Stimulated activated CD4-positive, alpha-beta T cell treated with anti-CD3 and anti-CD28 coated beads, Interleukin-1b, Interleukin-23, amount 100 ng/mL, for 24 hours (primary cell): ENCODE measurements at regions not wholly inside any gene's neighbourhood (a gene's known extent, or its start where the extent isn't known, plus 50 kb on each side); places are given as distances from the start of the nearest gene placed in this dataset.

Source experiments
- DNase-seq, 4 experiments: peaks; one replicate each; pipeline ENCODE4 v3.0.0-alpha.2; 2020; ENCODE audit warnings: low read depth in 4 of 4, low spot score in 1 of 4

DNA sequence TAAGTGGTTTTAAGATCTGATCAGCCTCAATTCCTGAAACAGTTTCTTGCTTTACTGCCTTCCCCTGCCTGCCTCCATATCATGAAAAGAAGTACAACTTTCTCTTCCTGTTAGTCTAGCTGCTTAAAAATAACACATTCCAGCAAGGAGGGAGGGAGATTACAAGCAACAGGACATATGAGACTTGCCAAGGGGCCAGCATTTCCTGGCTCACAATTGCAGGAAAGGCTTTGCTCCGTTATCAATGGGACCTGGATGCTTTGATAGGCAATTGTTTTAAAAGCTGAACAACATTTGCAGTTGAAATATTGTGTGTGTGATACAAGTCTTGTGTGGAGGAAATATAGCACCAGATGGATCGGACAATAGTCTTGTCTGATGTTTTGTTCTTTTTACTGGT is 425.0 kb downstream of the FAT4 start:
- DNase-seq = no peak

DNA sequence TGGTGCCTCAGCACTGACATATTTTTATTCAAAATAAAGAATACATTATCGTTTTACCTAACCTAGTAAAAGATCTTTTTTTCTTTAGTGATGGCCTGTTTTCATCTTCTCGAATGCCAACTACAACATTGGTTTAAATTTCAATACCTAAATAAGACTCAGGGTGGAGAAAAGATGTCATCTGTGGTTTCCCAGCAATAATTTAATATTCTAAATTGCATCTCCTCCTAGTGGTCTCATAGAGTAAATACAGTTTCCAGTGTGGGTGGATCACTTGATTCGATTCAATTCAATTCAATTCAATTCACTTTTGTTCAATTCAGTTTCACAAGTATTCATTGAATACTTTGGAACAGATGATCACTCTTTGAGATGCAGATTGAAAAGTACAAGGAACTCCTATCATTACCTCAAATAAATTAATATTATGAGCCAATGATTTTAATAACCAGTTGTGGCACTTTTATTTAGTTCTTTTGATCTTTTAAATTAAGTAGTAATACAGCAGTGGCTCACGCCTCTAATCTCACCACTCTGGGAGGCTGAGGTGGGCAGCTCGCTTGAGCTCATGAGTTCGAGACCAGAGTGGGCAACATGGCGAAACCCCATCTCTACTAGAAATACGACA is 427.2 kb downstream of the FAT4 start:
- DNase-seq = no peak

DNA sequence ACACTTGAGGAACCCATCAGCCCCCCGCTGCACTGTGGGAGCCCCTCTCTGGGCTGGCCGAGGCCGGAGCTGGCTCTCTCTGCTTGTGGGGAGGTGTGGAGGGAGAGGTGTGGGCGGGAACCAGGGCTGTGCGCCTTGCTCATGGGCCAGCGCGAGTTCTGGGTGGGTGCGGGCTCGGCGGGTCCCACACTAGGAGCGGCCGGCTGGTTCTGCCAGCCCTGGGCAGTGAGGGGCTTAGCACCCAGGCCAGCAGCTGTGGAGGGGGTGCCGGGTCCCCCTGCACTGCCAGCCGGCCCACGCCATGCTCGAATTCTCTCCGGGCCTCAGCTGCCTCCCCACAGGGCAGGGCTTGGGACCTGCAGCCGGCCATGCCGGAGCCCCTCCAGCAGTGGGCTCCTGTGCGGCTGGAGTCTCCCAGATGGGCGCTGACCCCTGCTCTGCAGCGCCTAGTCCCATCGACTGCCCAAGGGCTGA is 430.2 kb downstream of the FAT4 start:
- no peak for DNase-seq

DNA sequence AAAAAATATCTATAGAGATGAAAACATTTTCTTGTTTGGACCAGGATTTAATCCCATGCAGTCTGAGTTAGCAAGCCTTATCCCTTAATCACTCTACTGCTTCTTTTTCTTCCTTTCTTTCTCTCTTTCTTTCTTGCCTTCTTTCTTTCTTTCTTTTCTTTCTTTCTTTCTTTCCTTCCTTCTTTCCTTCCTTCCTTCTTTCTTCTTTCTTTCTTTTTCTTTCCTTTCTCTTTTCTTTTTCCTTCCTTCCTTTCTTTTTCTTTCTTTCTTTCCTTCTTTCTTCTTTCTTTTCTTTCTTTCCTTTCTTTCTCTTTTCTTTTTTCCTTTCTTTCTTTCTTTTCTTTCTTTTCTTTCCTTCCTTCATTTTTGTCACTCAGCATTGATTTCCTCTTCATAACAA is 434.6 kb downstream of the FAT4 start:
- DNase-seq = no peak

DNA sequence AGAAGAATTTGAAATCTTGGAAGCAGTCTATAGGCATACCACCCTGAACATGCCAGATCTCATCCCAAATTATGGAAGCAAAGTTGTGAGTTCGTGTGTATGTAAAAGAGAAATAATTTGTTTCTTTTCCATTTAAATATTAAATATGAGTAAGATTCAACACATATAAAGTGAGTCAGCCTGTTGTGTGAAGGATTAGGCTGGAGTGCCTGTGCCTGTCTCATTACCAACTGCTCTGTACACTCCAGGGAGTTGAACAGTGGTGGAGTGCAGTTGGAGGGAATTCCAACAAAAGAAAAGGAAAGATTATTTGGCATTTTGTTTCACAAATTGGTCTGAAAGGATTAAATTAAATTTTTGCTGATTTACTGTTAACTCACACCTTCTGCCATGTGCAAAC is 435.6 kb downstream of the FAT4 start:
- DNase-seq = no peak

DNA sequence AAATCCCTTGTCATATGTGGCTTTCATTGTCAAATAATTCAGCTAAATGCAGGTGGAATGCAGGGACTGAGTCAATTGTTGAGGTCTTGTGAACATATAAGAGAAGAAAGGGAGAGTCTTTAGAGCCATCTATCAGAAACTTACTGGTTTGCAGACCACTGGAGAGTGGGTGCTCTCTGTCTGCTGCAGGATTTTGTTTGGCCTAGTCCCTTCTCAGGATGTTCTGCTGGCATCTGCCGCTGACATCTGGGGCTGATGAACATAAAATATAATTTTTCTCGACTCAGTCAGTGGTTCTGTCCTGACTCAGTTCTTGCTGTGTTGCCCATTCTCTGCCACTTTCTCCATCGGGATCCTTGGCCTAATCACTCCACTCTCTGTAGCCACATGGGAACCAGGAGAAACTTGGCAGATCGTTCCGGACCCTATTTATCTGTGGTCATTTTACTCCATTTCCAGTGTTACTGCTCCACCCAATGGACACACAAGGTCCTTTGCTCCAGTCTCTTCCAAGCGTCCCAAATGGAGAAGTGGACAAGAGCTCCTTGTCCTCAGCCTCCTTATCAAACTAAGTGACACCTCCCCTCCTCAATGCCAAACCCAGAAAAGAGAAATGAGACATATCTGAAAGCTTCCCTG is 436.2 kb downstream of the FAT4 start:
- DNase-seq = no peak

DNA sequence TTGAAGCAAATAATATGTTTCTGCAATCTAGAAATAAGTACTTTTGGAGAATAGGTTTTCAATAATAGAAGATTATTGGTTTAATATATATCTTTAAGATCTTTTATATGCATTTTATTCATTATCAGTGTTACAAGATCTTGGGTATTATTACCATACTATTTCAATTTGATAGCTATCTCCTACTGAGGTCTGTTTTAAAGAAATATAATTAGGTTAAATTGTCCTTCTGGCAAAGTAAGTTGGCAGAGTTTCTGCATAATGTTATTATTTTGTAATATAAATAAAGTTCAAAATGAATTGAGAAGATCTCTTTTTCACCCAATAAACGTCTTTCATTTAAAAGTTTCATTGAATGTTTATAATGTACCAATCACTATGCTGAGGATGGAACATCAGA is 443.7 kb downstream of the FAT4 start:
- DNase-seq = no peak

DNA sequence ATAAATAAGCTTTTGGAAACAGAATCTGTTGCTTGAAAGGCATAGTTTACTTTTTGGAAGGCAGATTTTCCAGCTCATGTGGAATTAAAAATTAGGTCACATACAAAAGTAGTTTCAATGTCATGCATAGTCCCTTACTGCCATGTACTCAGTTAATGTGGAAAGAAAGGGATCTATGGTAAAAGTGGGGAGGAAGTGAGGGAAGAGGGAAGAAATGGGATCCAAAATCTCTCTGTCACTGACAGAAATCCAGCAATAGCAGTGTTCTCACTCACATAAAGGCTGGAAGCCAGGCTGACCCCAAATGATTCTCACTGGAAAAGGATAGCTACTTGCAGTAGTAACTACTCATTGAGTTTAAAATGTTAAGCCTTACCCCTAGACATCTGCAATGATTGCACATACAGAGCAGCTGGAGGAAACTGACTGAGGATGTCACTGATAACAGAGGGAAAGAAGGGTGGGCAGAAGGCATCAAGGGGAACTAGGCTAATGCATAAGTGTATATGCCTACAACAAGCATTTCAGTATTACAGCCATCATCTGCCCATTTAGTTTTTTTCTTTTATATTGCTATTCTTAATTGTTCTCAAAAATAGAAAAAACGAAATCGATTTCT is 445.6 kb downstream of the FAT4 start:
- no peak for DNase-seq

DNA sequence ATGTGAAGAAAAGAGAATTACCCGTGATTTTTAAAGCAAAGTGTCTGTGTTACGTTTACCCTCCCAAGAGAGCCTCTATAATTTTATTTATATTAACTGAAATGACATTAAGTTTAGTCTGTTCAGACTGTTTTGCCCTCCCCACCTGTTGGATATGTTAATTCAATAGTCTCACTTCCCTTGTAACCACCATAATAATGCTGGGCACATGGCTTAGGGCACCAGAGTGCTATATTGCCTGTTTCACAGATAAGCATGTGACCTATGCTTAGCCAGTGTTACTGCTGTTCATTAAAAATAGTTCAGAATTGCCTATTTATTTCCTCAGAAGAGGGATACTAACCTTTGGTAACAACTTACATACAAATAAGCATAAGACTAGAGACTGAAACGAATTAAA is 446.2 kb downstream of the FAT4 start:
- no peak for DNase-seq

DNA sequence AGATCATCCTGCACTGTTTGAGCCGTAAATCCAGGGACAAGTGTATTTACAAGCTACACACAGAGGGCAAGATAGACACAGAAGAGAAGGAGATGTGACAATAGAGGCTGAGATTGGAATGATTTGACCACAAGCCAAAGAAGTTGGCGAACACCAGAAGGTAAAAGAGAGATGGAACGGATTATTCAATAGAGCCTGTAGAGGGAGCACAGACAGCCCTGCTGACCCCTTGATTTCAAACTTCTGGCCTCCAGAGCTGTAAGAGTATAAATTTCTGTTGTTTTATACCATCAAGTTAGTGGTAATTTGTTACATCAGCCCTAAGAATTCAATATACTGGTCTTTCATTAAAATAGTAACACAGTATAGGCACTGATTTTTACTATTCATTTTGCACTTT is 447.8 kb downstream of the FAT4 start:
- no peak for DNase-seq

DNA sequence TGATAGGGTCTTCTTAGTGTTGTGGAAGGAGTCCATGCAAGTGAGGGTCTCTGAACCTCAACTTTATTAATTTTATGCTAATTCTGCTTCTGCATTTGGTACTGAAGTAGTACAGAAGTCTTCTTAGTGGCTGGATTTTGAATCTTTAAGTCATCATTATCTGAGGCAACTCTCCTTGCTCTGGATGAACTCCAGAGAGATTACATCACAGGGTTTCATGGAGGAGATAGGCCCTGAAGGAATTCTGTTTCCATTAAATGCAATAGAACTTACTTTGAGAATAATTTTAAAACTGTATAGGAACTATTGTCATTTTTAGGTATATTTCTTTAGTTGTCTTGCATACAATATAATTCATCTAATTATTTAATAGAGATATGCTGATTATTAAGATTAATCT is 451.2 kb downstream of the FAT4 start:
- no peak for DNase-seq

DNA sequence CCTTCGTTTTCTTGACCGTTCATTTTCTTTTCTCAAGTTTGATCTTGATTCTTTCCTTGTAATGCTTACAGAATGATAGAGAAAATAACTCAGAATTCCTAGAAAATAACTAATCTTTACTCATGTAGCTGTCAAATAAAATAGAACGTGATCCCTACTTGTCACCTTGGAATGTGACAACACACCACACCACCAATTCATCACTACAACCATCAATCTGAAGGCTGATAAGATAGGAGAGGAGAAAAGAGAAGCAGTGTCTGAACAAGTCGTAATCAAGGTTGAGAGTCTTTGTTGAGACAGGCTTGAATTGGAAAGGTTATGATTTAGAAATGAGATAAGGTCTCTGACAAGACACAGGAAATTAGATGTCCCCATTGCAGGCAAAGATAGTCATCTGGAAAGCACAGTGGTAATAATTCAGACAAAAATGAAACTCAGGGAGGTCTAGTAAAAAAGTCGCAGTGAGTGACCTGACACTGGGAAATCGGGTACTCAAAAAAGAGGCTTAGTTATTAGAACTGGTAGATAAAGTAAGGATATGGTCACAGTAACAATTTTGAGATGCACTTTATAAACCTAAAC is 456.2 kb downstream of the FAT4 start:
- DNase-seq = no peak

DNA sequence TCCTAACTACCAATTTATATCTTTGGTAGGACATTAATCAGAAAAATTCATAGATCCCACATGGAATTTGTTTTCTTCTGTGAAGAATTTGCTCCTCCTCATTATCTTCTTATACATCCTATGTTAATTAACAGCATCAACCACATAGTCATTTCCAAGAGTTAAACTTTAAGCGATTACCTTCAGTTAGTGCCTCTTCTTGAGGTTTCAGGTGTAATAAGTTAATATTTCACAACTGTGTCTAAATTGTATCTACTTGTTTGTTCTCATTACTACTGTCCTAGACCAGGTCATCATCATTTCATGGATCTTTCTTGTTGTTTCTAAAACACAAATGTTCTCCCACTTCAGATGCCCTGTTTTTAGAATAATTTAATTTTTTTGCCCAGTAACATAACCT is 457.9 kb downstream of the FAT4 start:
- DNase-seq = no peak

DNA sequence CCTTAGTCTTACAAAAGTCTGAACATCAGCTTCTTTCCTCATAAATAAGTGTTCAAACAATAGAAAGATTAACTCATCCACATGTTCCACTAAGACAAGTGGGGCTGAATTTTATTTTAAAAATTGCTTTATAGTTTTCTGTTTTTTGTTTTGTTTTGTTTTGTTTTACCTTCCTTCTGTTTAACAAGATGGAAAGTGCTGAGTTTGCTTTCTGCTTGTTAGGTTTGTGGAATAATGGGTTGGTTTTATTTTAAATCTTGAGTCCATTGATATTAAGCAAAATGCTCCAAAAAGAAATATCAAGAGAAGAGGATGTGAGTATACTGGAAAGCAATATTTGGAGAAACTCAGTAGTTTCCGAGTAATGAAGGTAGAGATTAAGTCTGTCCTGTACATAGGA is 458.7 kb downstream of the FAT4 start:
- no peak for DNase-seq

DNA sequence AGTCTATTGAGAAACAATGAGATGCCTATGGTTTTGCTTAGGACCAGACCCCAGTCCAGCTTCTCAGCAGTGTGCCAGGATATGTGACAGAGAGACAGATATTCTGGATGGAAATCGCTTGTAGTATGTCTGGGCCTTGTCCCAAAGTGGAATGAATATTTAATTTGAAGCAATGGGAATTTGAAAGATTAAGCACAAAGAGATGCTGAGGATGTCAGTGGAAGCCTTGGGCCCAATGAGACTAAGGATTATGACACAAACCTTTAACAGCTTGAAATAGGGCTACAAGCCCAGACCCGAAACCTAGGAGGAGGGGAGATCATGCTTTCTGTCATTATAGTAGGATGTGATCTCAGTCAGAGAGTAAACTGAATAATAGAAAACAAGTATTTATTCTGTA is 459.2 kb downstream of the FAT4 start:
- no peak for DNase-seq

DNA sequence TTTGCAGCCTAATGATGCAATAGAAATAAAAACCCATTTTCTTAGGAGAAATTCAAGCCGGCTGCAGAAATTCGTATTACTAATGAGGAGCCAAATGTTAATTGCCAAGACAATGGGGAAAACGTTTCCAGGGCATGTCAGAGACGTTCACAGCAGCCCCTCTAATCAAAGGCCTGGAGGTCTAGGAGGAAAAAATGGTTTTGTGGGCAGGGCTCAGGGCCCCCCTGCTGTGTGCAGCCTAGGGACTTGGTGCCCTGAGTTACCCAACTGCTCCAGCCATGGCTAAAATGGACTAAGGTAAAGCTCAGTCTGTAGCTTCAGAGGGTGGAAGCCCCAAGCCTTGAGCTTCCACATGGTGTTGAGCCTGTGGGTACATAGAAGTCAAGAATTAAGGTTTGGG is 461.4 kb downstream of the FAT4 start:
- no peak for DNase-seq

DNA sequence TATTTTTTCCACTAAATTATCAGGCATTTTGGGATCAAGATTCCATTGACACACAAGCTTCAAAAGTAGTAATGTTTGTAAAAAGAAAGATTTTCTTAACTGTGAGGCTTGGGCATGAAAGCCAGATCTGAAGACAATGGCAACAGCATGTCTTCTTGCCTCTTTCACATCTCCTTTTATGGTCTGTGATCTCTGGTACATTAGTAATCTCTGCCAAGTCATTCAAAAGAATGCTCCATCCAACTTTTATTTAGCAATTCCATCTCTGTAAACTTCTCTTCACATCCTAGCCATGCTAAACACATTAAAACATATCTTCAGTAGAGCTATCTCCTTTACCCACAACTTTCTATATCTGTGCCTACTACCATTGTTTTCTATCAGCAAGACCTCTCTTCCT is 465.4 kb downstream of the FAT4 start:
- DNase-seq = no peak

DNA sequence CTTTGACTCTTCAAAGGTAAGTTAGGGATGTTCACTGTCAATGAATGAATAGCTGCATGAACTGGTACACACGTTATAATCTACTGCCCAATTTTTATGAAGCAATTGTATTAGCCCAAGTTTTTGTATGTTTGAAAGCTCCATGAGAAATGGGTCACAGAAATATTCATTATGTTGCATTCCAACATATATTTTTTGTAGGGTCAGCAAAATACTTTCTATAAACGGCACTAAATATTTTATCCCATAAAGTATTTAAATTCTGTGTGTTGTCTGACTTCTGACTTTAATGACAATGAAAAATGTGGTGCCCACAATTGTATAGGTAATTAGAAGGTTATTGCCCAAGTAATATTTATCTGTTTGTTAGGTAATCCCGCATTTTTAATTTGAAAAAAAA is 466.0 kb downstream of the FAT4 start:
- no peak for DNase-seq

DNA sequence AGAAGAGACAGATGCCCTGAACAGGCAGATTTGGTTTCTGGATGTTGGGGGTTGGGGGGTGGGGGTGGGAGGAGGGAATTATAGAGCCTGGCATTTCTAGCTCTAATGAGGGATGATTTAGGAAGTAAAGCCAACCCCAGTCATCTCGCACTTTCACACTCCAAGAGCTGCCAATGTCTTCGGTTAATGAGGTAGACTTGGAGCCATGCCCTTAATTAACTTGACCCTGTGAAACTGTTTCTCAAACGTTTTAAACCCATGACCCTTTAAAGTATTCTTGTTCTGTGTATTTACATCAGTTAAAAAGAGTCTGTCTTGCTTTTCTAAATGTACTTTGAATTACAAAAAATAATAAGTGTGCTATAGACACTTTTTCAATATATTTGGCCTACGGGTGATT is 466.9 kb downstream of the FAT4 start:
- no peak for DNase-seq

DNA sequence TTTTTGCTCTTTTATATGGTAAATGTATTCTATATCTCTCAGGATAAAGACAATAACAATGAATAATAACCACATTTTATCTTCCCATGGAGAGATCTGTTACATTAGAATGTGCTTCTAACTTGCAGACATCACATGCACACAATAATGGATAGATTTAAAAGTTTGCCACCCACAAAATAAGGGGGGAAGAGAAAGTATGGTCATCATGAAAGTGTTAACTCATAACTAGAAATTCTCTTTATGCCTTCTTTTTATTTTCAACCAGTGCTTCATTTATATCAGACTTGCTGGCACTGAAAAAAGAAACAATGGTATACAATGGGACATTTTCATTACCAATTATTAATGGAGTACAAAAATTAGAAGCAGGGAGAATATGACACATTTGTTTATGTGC is 470.0 kb downstream of the FAT4 start:
- no peak for DNase-seq

DNA sequence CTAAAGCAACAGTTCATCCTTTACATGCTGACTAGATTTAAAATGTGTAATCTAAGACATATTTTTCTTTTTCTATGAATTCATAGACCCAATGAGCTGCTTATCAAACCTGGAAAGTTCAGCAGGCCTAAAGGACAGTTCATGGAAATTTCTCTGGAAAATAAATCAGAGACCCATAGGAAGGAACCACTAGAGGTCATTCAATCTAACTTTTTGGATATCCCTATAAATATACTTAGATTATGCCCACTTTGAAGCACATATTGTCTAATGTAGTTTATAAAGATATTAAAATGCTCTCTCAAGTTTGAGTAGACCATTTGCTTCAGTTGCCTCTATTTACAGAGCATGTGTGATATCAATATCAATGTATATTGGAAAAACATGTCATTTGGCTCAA is 473.0 kb downstream of the FAT4 start:
- DNase-seq = no peak

DNA sequence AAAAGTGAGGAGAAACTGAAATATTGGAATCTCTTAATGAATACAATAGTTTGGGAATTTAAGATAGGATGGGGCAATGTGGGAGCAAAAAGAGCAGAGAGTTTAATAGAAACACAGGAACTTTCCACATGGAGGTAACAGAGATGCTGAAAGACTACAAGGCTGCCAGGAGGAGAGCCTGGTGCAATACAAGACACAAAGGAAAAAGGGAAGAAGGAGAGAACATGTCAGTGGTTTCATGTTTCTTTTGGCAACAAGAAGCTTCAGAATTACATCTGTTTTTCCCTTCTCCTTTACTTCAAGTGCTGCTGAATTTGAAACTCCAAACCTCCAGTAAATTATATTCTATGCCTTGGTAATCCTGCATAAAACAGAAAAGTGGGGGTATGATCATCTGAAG is 474.3 kb downstream of the FAT4 start:
- DNase-seq = no peak

DNA sequence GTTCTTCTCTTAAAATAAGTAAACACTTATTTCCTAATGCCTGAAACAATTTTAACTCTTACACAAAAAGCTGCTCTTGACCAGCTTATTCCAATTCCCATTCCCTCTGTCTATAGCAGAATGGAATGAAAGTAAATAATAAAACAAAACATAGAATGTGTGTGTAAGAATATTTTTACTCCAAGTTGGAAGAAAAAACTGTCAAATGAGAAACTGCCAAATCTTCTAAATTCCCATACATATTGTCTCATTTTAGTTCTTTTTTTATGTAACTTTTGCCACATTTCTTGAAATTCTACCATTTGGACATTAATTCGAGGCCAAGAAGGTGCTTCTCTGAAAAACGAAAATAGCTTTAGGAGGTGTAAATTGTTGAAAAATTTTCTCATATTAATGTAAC is 477.1 kb downstream of the FAT4 start:
- DNase-seq = no peak
